ENCODE measurements at regions not wholly inside any gene's neighbourhood (a gene's known extent, or its start where the extent isn't known, plus 50 kb on each side); places are given as distances from the start of the nearest gene placed in this dataset.

DNA sequence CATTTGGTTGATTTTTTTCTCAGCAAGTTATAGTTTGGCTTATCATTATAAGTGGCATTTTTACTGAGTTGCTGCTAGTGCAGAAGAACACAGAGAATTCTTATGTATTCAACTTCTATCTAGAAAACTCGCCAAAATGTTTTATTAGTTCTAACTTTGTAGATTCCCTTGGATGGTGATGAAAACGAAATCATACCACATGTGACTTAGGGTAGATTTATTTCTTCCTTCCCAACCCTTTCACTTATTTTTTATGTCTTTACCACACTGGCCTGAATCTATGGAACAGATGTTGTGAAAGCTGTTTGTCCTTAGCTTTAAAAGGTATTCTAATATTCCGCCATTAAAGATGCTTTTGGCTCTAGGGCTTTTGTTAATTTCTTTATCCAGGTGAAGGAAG, 503.3 kb upstream of the CFAP20DC start:
- Histone ChIP-seq H3K4me3 (ENCODE audit: low read length) (no peak overlapping the region), H3K27me3 (ENCODE audit: control insufficient read depth in 2 of 2, insufficient read depth in 2 of 2, low read length in 2 of 2) (no peaks in the 10 kb centered on the region), H3K36me3 (ENCODE audit: control insufficient read depth in 2 of 3, insufficient read depth in 3 of 3, low read length in 3 of 3) (no peaks in the 10 kb centered on the region), H3K4me1 (ENCODE audit: control insufficient read depth in 2 of 2, insufficient read depth in 2 of 2, low read length in 2 of 2) (no peaks in the 10 kb centered on the region), H3K27ac (ENCODE audit: low read depth, low read length) (no peak overlapping the region), H3K9me3 (ENCODE audit: control insufficient read depth in 2 of 3, low read length in 3 of 3) (no peaks in the 10 kb centered on the region)
- ChIA-PET CTCF (no interaction called here), POLR2A (no interaction called here)
- Mint-ChIP-seq H3K9me3 (peaks cover 0 to 6% (median 0%) of the 10 kb centered on the region in 11 donors), H3K4me1 (no peaks in the 10 kb centered on the region), H3K27ac (no peak overlapping the region), H3K36me3 (peaks cover 0 to 5% (median 0%) of the 10 kb centered on the region in 5 donors), H3K4me3 (no peak overlapping the region), H3K27me3 (peaks cover 0 to 2% (median 0%) of the 10 kb centered on the region in 5 donors)
- intact Hi-C loops (cut with micrococcal nuclease): no loop called here
- DNase-seq (no peak), ATAC-seq (no peak)

DNA sequence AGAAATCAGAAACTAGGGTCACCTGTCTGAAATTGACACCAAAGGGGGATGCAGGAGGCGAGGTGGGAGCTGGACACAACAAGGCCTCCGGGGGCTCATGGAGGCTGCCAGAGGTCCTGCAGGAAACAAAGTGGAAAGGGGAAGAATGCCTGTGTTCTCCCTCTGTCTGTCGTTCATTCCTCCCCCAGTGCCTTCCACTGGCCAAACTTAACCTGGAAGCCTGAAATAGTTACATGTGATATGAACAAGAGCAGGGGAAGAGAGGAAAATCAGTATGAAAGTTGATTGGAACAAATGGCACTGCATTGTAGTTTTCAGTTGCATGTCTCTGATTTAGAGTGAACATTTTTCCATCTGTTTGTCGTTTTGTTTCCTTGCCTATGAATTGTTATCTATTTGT, 502.0 kb upstream of the CFAP20DC start:
- Histone ChIP-seq H3K27me3 (ENCODE audit: control insufficient read depth in 2 of 2, insufficient read depth in 2 of 2, low read length in 2 of 2) (no peaks in the 10 kb centered on the region), H3K4me3 (ENCODE audit: low read length) (no peak overlapping the region), H3K4me1 (ENCODE audit: control insufficient read depth in 2 of 2, insufficient read depth in 2 of 2, low read length in 2 of 2) (no peaks in the 10 kb centered on the region), H3K27ac (ENCODE audit: low read depth, low read length) (no peak overlapping the region), H3K9me3 (ENCODE audit: control insufficient read depth in 2 of 3, low read length in 3 of 3) (no peaks in the 10 kb centered on the region), H3K36me3 (ENCODE audit: control insufficient read depth in 2 of 3, insufficient read depth in 3 of 3, low read length in 3 of 3) (no peaks in the 10 kb centered on the region)
- Mint-ChIP-seq H3K27me3 (peaks cover 0 to 2% (median 0%) of the 10 kb centered on the region in 5 donors), H3K9me3 (peaks cover 0 to 6% (median 0%) of the 10 kb centered on the region in 11 donors), H3K36me3 (peaks cover 0 to 5% (median 0%) of the 10 kb centered on the region in 5 donors), H3K4me3 (no peak overlapping the region), H3K4me1 (no peaks in the 10 kb centered on the region), H3K27ac (no peak overlapping the region)
- CTCF ChIA-PET: interaction anchor here (0.6 kb wide), 1 partner anchor 15 kb away, joined by 3 read pairs; no protein-coding TSS in a partner anchor
- POLR2A ChIA-PET: no interaction called here
- no peak for DNase-seq
- ATAC-seq: no peak
- intact Hi-C loops (cut with micrococcal nuclease): no loop called here

DNA sequence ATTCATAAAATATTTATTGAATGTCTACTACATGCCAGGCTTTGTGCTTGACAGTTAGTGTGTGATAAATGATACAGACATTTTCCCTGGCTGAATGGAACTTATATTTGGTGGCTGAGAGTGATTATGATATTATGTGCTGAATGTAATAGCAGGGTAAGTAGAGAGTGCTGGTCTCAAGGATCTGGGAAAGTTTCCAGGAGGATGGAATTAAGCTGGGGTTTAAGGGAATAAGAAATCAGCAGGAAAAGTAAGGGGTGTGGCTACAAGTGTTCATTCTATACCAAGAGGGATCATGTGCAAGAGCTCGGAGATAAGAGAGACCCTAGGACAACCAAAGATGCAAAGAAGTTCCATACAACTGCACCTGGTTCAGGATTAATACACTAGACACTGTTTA, 500.1 kb upstream of the CFAP20DC start:
- Mint-ChIP-seq H3K27ac (no peak overlapping the region), H3K9me3 (peaks cover 0 to 2% (median 0%) of the 10 kb centered on the region in 11 donors), H3K4me1 (no peaks in the 10 kb centered on the region), H3K27me3 (peaks cover 0 to 2% (median 0%) of the 10 kb centered on the region in 5 donors), H3K4me3 (no peak overlapping the region), H3K36me3 (peaks cover 0 to 3% (median 0%) of the 10 kb centered on the region in 5 donors)
- intact Hi-C loops (cut with micrococcal nuclease): no loop called here
- no peaks in the 10 kb centered on the region for H3K36me3 ChIP-seq (ENCODE audit: control insufficient read depth in 2 of 3, insufficient read depth in 3 of 3, low read length in 3 of 3)
- H3K4me1 ChIP-seq (ENCODE audit: control insufficient read depth in 2 of 2, insufficient read depth in 2 of 2, low read length in 2 of 2): no peaks in the 10 kb centered on the region
- DNase-seq (no peak), ATAC-seq (no peak)
- H3K9me3 ChIP-seq (ENCODE audit: control insufficient read depth in 2 of 3, low read length in 3 of 3): no peaks in the 10 kb centered on the region
- H3K4me3 ChIP-seq (ENCODE audit: low read length): no peak overlapping the region
- H3K27ac ChIP-seq (ENCODE audit: low read depth, low read length): no peak overlapping the region
- H3K27me3 ChIP-seq (ENCODE audit: control insufficient read depth in 2 of 2, insufficient read depth in 2 of 2, low read length in 2 of 2): no peaks in the 10 kb centered on the region
- POLR2A ChIA-PET: no interaction called here
- CTCF ChIA-PET: interaction anchor here (0.6 to 1.4 kb wide), 2 partner anchors 28 to 1001 kb away, joined by 3 to 4 read pairs; no protein-coding TSS in a partner anchor

DNA sequence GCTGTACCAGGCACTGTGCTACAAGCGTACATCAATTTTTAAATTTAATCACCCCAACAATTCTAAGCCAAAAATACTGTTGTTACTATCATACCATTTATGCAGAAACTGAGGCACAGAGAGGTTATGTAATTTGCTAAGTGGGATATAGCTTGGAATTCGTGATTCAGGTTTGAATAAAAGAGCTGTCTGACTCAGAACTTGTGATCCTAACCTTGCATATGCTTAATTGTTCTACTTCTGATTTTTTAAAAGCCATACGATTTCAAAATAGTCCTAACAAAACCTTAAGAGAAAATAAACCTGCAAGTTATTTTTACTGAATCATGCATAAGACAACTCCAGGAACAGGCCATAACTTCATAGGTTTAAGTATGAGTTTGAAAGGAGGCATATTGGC, 498.0 kb upstream of the CFAP20DC start:
- H3K27ac ChIP-seq (ENCODE audit: low read depth, low read length): no peak overlapping the region
- H3K27me3 Mint-ChIP-seq: peaks cover 0 to 2% (median 0%) of the 10 kb centered on the region in 5 donors
- H3K4me3 ChIP-seq (ENCODE audit: low read length): no peak overlapping the region
- ATAC-seq (no peak), DNase-seq (no peak)
- no peaks in the 10 kb centered on the region for H3K4me1 ChIP-seq (ENCODE audit: control insufficient read depth in 2 of 2, insufficient read depth in 2 of 2, low read length in 2 of 2)
- H3K36me3 Mint-ChIP-seq: peaks cover 0 to 5% (median 0%) of the 10 kb centered on the region in 5 donors
- no peak overlapping the region for H3K27ac Mint-ChIP-seq
- H3K9me3 ChIP-seq (ENCODE audit: control insufficient read depth in 2 of 3, low read length in 3 of 3): no peaks in the 10 kb centered on the region
- no peaks in the 10 kb centered on the region for H3K36me3 ChIP-seq (ENCODE audit: control insufficient read depth in 2 of 3, insufficient read depth in 3 of 3, low read length in 3 of 3)
- peaks cover 0 to 4% (median 0%) of the 10 kb centered on the region in 11 donors for H3K9me3 Mint-ChIP-seq
- no peak overlapping the region for H3K4me3 Mint-ChIP-seq
- no peaks in the 10 kb centered on the region for H3K27me3 ChIP-seq (ENCODE audit: control insufficient read depth in 2 of 2, insufficient read depth in 2 of 2, low read length in 2 of 2)
- ChIA-PET POLR2A (no interaction called here), CTCF (interaction anchor here (0.8 kb wide), 1 partner anchor 24 kb away, joined by 3 read pairs; no protein-coding TSS in a partner anchor)
- peaks cover 0 to 14% (median 3%) of the 10 kb centered on the region in 7 donors for H3K4me1 Mint-ChIP-seq
- intact Hi-C loops (cut with micrococcal nuclease): no loop called here

DNA sequence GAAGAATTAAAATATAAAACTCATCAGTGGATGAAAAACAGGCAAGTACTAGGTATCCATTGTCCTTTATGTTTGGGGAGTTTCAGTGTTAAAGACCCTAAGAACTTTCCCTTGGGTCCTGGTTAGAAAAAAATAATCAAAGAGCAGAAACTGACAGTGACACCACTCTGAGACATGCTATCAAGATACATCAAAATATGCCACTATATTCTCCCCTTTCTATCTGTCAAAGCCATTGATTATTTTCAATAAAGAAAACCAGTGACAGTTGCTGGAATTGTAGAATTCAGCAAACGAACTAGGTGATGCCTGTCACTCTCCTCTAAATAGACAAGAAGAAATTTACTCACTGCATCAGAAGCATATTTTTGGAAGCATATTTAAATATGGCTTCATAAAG, 496.7 kb upstream of the CFAP20DC start:
- H3K27me3 Mint-ChIP-seq: peaks cover 0 to 2% (median 0%) of the 10 kb centered on the region in 5 donors
- no peak overlapping the region for H3K4me3 Mint-ChIP-seq
- H3K4me3 ChIP-seq (ENCODE audit: low read length): no peak overlapping the region
- H3K4me1 ChIP-seq (ENCODE audit: control insufficient read depth in 2 of 2, insufficient read depth in 2 of 2, low read length in 2 of 2): peaks cover 0 to 8% of the 10 kb centered on the region in 2 donors
- H3K36me3 ChIP-seq (ENCODE audit: control insufficient read depth in 2 of 3, insufficient read depth in 3 of 3, low read length in 3 of 3): no peaks in the 10 kb centered on the region
- H3K9me3 ChIP-seq (ENCODE audit: control insufficient read depth in 2 of 3, low read length in 3 of 3): no peaks in the 10 kb centered on the region
- no peaks in the 10 kb centered on the region for H3K27me3 ChIP-seq (ENCODE audit: control insufficient read depth in 2 of 2, insufficient read depth in 2 of 2, low read length in 2 of 2)
- DNase-seq (no peak), ATAC-seq (no peak)
- peaks cover 0 to 4% (median 0%) of the 10 kb centered on the region in 11 donors for H3K9me3 Mint-ChIP-seq
- CTCF ChIA-PET: no interaction called here
- H3K27ac Mint-ChIP-seq: no peak overlapping the region
- POLR2A ChIA-PET: no interaction called here
- H3K36me3 Mint-ChIP-seq: peaks cover 0 to 3% (median 0%) of the 10 kb centered on the region in 5 donors
- no peak overlapping the region for H3K27ac ChIP-seq (ENCODE audit: low read depth, low read length)
- intact Hi-C loops (cut with micrococcal nuclease): no loop called here
- H3K4me1 Mint-ChIP-seq: peaks cover 5 to 23% (median 9%) of the 10 kb centered on the region in 7 donors

DNA sequence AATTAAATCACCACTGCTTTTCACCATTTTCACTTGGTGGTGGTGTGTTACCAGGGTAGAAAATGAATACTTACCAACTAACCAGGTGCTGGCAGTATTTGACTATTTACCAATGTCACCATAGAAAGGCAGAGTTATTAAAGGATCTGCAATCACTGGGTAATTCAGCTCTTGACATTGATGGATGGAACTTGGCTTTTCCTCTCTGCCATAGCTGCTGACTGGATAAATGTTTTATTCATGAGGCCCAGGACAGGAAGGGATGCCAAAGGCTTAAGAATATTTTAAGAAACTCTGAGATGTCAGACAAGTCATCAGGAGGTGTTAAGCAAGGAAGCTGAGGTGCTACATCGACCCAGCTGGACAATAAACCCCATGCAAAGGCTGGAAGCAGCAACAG, 495.5 kb upstream of the CFAP20DC start:
- DNase-seq (no peak), ATAC-seq (no peak)
- Mint-ChIP-seq H3K4me1 (peaks cover 5 to 32% (median 13%) of the 10 kb centered on the region in 7 donors), H3K4me3 (no peak overlapping the region), H3K36me3 (peaks cover 0 to 3% (median 0%) of the 10 kb centered on the region in 5 donors), H3K27me3 (peaks cover 0 to 2% (median 0%) of the 10 kb centered on the region in 5 donors), H3K9me3 (peaks cover 0 to 4% (median 0%) of the 10 kb centered on the region in 11 donors), H3K27ac (no peak overlapping the region)
- Histone ChIP-seq H3K4me1 (ENCODE audit: control insufficient read depth in 2 of 2, insufficient read depth in 2 of 2, low read length in 2 of 2) (peaks cover 0 to 8% of the 10 kb centered on the region in 2 donors), H3K27me3 (ENCODE audit: control insufficient read depth in 2 of 2, insufficient read depth in 2 of 2, low read length in 2 of 2) (no peaks in the 10 kb centered on the region), H3K27ac (ENCODE audit: low read depth, low read length) (no peak overlapping the region), H3K4me3 (ENCODE audit: low read length) (no peak overlapping the region), H3K9me3 (ENCODE audit: control insufficient read depth in 2 of 3, low read length in 3 of 3) (no peaks in the 10 kb centered on the region), H3K36me3 (ENCODE audit: control insufficient read depth in 2 of 3, insufficient read depth in 3 of 3, low read length in 3 of 3) (no peaks in the 10 kb centered on the region)
- intact Hi-C loops (cut with micrococcal nuclease): no loop called here
- ChIA-PET POLR2A (no interaction called here), CTCF (interaction anchor here (0.7 kb wide), 1 partner anchor 352 kb away, joined by 3 read pairs; no protein-coding TSS in a partner anchor)

DNA sequence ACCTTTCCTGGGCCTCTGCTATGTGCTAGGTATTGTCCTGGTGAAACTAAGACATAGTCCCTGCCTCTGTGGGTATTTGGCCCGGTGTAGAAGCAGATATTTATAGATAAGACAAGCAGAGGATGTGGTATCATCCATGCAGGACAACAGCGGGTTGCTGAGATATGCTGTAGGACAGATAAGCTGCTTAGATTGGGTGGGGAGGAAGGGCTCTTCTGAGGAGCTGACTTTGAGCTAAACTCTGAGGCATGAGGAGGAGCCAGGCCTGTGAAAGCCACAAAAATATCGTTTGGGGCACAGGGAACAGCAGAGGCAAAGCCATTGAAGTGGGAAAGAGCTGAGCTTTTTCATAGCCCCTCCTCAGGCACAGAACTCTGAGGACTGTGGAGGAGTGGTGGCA, 492.5 kb upstream of the CFAP20DC start:
- POLR2A ChIA-PET: no interaction called here
- peaks cover 0 to 4% (median 0%) of the 10 kb centered on the region in 11 donors for H3K9me3 Mint-ChIP-seq
- no peak overlapping the region for H3K4me3 Mint-ChIP-seq

More for the DNA sequence above, 492.5 kb upstream of the CFAP20DC start:
- Mint-ChIP-seq H3K4me1 (peaks cover 5 to 41% (median 13%) of the 10 kb centered on the region in 7 donors), H3K27ac (peak overlapping the region in 3 of 9 donors; percentile 9 to 62 (median 12)), H3K36me3 (peaks cover 0 to 3% (median 0%) of the 10 kb centered on the region in 5 donors), H3K27me3 (no peaks in the 10 kb centered on the region)
- CTCF ChIA-PET: no interaction called here
- ATAC-seq: no peak
- H3K36me3 ChIP-seq (ENCODE audit: control insufficient read depth in 2 of 3, insufficient read depth in 3 of 3, low read length in 3 of 3): no peaks in the 10 kb centered on the region
- no peak overlapping the region for H3K4me3 ChIP-seq (ENCODE audit: low read length)
- peaks cover 0 to 8% of the 10 kb centered on the region in 2 donors for H3K4me1 ChIP-seq (ENCODE audit: control insufficient read depth in 2 of 2, insufficient read depth in 2 of 2, low read length in 2 of 2)
- DNase-seq: peak in 1 of 9 donors; percentile 7
- intact Hi-C loops (cut with micrococcal nuclease): no loop called here
- no peak overlapping the region for H3K27ac ChIP-seq (ENCODE audit: low read depth, low read length)
- no peaks in the 10 kb centered on the region for H3K27me3 ChIP-seq (ENCODE audit: control insufficient read depth in 2 of 2, insufficient read depth in 2 of 2, low read length in 2 of 2)
- no peaks in the 10 kb centered on the region for H3K9me3 ChIP-seq (ENCODE audit: control insufficient read depth in 2 of 3, low read length in 3 of 3)
